PFSK-1 (cell line): ENCODE measurements at regions not wholly inside any gene's neighbourhood (a gene's known extent, or its start where the extent isn't known, plus 50 kb on each side); places are given as distances from the start of the nearest gene placed in this dataset.

Experiments used
- POLR2AphosphoS5 ChIP-seq: IDR thresholded peaks from 2 replicates; pipeline ENCODE4 v1.6.1; 2012; ENCODE audit warnings: low read depth, mild to moderate bottlenecking, control low read depth, low read length, moderate library complexity
- SIN3A ChIP-seq: IDR thresholded peaks from 2 replicates; pipeline ENCODE4 v1.6.1; 2012; ENCODE audit warnings: mild to moderate bottlenecking, low read length, moderate library complexity, borderline replicate concordance; ENCODE audit not compliant: insufficient read depth

DNA sequence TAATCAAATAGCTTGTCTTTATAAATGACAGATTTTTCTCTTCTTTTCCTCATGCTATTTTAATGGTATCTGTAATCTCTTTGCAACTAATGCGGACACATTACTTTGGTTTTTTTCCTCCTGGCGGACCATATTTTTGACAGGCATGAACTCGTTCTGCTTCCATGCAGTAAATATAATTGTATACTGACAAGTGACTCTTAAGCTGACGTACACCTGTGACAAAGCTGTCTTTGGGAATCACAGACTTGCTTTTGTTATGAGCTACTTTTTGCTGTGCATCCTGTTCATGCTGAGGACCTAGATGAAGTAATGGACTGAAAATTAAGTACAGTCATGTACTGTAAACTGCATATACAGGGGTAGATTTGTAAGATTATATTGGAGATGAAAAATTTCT is 434.3 kb upstream of the TMTC1 start:
- no peak for TF ChIP-seq POLR2AphosphoS5
- no peak for TF ChIP-seq SIN3A
